ENCODE measurements at regions not wholly inside any gene's neighbourhood (a gene's known extent, or its start where the extent isn't known, plus 50 kb on each side); places are given as distances from the start of the nearest gene placed in this dataset.

- Histone ChIP-seq H3K9me3 (ENCODE audit: severe bottlenecking) (no peaks in the 10 kb centered on the region), H3K36me3 (ENCODE audit: low read depth) (no peaks in the 10 kb centered on the region), H3K4me1 (ENCODE audit: insufficient read depth, poor library complexity, severe bottlenecking) (no peaks in the 10 kb centered on the region), H3K27me3 (ENCODE audit: insufficient read depth, poor library complexity, severe bottlenecking) (no peaks in the 10 kb centered on the region), H3K4me3 (ENCODE audit: severe bottlenecking) (no peak overlapping the region), H3K27ac (ENCODE audit: poor library complexity, severe bottlenecking) (no peak overlapping the region)
- no peak for TF ChIP-seq CTCF (IDR thresholded peaks at IDR 0.05; ENCODE audit: poor library complexity, severe bottlenecking)
- no peak for DNase-seq (ENCODE audit: low spot score)
- no peak for ATAC-seq (ENCODE audit: low read depth)
Observed at GRCh38 chr13:95385798-95386197, 84.5 kb upstream of the ABCC4 start.

GRCh38 chr13:95386370-95386769 lies 85.1 kb upstream of the ABCC4 start:
- no peak for TF ChIP-seq CTCF (IDR thresholded peaks at IDR 0.05; ENCODE audit: poor library complexity, severe bottlenecking)
- no peak for ATAC-seq (ENCODE audit: low read depth)

GRCh38 chr13:95387733-95388207 lies 86.5 kb upstream of the ABCC4 start:
- no peak for TF ChIP-seq CTCF (IDR thresholded peaks at IDR 0.05; ENCODE audit: poor library complexity, severe bottlenecking)
- no peak overlapping the region for H3K27ac ChIP-seq (ENCODE audit: poor library complexity, severe bottlenecking)
- no peaks in the 10 kb centered on the region for H3K4me1 ChIP-seq (ENCODE audit: insufficient read depth, poor library complexity, severe bottlenecking)
- no peak overlapping the region for H3K4me3 ChIP-seq (ENCODE audit: severe bottlenecking)
- no peaks in the 10 kb centered on the region for H3K9me3 ChIP-seq (ENCODE audit: severe bottlenecking)
- H3K27me3 ChIP-seq (ENCODE audit: insufficient read depth, poor library complexity, severe bottlenecking) = no peaks in the 10 kb centered on the region
- H3K36me3 ChIP-seq (ENCODE audit: low read depth) = no peaks in the 10 kb centered on the region
- ATAC-seq (ENCODE audit: low read depth) (no peak), DNase-seq (ENCODE audit: low spot score) (no peak)

More at GRCh38 chr13:95386370-95386769, 85.1 kb upstream of the ABCC4 start:
- H3K9me3 ChIP-seq (ENCODE audit: severe bottlenecking) = no peaks in the 10 kb centered on the region
- no peak overlapping the region for H3K27ac ChIP-seq (ENCODE audit: poor library complexity, severe bottlenecking)
- DNase-seq (ENCODE audit: low spot score) = no peak
- no peaks in the 10 kb centered on the region for H3K27me3 ChIP-seq (ENCODE audit: insufficient read depth, poor library complexity, severe bottlenecking)
- H3K4me3 ChIP-seq (ENCODE audit: severe bottlenecking) = no peak overlapping the region
- H3K4me1 ChIP-seq (ENCODE audit: insufficient read depth, poor library complexity, severe bottlenecking) = no peaks in the 10 kb centered on the region
- H3K36me3 ChIP-seq (ENCODE audit: low read depth) = no peaks in the 10 kb centered on the region

GRCh38 chr13:95388420-95389079 lies 87.3 kb upstream of the ABCC4 start:
- ATAC-seq (ENCODE audit: low read depth) (no peak), DNase-seq (ENCODE audit: low spot score) (no peak)

More at GRCh38 chr13:95388420-95389079, 87.3 kb upstream of the ABCC4 start:
- Histone ChIP-seq H3K27me3 (ENCODE audit: insufficient read depth, poor library complexity, severe bottlenecking) (no peaks in the 10 kb centered on the region), H3K36me3 (ENCODE audit: low read depth) (no peaks in the 10 kb centered on the region), H3K9me3 (ENCODE audit: severe bottlenecking) (no peaks in the 10 kb centered on the region), H3K27ac (ENCODE audit: poor library complexity, severe bottlenecking) (no peak overlapping the region), H3K4me1 (ENCODE audit: insufficient read depth, poor library complexity, severe bottlenecking) (no peaks in the 10 kb centered on the region), H3K4me3 (ENCODE audit: severe bottlenecking) (no peak overlapping the region)
- no peak for TF ChIP-seq CTCF (IDR thresholded peaks at IDR 0.05; ENCODE audit: poor library complexity, severe bottlenecking)

Measured in RWPE2 (cell line).